Sigmoid colon (tissue), 4 donors: ENCODE measurements at regions not wholly inside any gene's neighbourhood (a gene's known extent, or its start where the extent isn't known, plus 50 kb on each side); places are given as distances from the start of the nearest gene placed in this dataset.

Source experiments
- CTCF ChIP-seq, 4 experiments: fragments of 450-650 bp in 3 of 4; fragments of 200-600 bp in 1 of 4; IDR thresholded peaks; one replicate each; pipeline ENCODE4 v1.5.1; 2016 to 2019; ENCODE audit warnings: antibody characterized with exemption in 4 of 4, mild to moderate bottlenecking in 3 of 4, moderate library complexity in 2 of 4
- EP300 ChIP-seq, 4 donors: sonication (generic); formaldehyde crosslinking; IDR thresholded peaks; one replicate each; pipeline ENCODE4 v1.6.1; 2017; ENCODE audit warnings: antibody characterized with exemption in 4 of 4
- POLR2A ChIP-seq, 2 donors: fragments of 450-650 bp; IDR thresholded peaks; one replicate each; pipeline ENCODE4 v1.6.1; 2016; ENCODE audit warnings: antibody characterized with exemption in 2 of 2, mild to moderate bottlenecking in 2 of 2, moderate library complexity in 2 of 2
- POLR2AphosphoS5 ChIP-seq, 4 donors: sonication (generic); formaldehyde crosslinking; IDR thresholded peaks; one replicate each; pipeline ENCODE4 v1.6.1; 2017; ENCODE audit warnings: antibody characterized with exemption in 4 of 4

DNA sequence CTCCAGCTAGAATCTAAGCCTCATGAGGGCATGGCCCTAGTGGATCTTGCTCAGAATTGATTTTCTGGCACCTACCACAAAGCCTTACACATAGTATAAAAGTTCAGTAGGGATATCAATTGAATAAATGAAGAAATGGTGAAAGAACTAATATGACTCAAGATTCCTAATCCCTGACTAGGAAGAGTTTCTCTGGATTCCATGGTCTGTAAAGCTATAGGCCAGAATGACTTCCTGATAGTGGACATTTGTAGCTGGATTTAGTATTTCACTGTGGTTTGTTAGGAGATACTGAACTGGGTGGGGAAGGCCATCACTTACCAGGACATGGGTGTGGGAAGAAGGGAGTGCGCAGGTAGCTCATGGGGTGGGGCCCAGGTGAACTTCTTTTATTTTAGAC lies 168.9 kb downstream of the RAP2B start:
- no peak for TF ChIP-seq CTCF (IDR thresholded peaks at IDR 0.05)
- TF ChIP-seq EP300 (IDR thresholded peaks at IDR 0.05), result no peak
- TF ChIP-seq POLR2A (IDR thresholded peaks at IDR 0.05), result no peak
- no peak for TF ChIP-seq POLR2AphosphoS5 (IDR thresholded peaks at IDR 0.05)
